ENCODE measurements at regions not wholly inside any gene's neighbourhood (a gene's known extent, or its start where the extent isn't known, plus 50 kb on each side); places are given as distances from the start of the nearest gene placed in this dataset.
"Not testable (repeated sequence)": the region's sequence is repeated elsewhere in the genome, so short reads cannot be mapped to it uniquely, and the experiment has no call there.

- intact Hi-C loops (cut with micrococcal nuclease; ENCODE audit: unreplicated experiment) = no loop called here
- no peak overlapping the region for H3K27ac ChIP-seq
- TF ChIP-seq, protein P1, sequence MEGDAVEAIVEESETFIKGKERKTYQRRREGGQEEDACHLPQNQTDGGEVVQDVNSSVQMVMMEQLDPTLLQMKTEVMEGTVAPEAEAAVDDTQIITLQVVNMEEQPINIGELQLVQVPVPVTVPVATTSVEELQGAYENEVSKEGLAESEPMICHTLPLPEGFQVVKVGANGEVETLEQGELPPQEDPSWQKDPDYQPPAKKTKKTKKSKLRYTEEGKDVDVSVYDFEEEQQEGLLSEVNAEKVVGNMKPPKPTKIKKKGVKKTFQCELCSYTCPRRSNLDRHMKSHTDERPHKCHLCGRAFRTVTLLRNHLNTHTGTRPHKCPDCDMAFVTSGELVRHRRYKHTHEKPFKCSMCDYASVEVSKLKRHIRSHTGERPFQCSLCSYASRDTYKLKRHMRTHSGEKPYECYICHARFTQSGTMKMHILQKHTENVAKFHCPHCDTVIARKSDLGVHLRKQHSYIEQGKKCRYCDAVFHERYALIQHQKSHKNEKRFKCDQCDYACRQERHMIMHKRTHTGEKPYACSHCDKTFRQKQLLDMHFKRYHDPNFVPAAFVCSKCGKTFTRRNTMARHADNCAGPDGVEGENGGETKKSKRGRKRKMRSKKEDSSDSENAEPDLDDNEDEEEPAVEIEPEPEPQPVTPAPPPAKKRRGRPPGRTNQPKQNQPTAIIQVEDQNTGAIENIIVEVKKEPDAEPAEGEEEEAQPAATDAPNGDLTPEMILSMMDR (conservative IDR thresholded peaks at IDR 0.05) = no peak
- TF ChIP-seq EZH2 (IDR thresholded peaks at IDR 0.05; ENCODE audit: low read depth) = no peak
Observed at GRCh38 chr2:176879426-176879995, 333.1 kb upstream of the HNRNPA3 start.

GRCh38 chr2:176882045-176882444 lies 330.5 kb upstream of the HNRNPA3 start:
- BruUV-seq (replicated peaks) = not testable (repeated sequence)

More at GRCh38 chr2:176879426-176879995, 333.1 kb upstream of the HNRNPA3 start:
- ChIA-PET POLR2A (ENCODE audit: unreplicated experiment) (no interaction called here), CTCF (no interaction called here)
- Histone ChIP-seq H2AFZ (no peak overlapping the region), H3K4me3 (no peak overlapping the region), H3F3A (ENCODE audit: insufficient read depth, low read depth) (no peaks in the 10 kb centered on the region; the same call in 1 of the 2 replicates), H4K20me1 (ENCODE audit: insufficient read depth) (no peaks in the 10 kb centered on the region), H3K4me1 (replicated peaks; ENCODE audit: insufficient read depth) (no peaks in the 10 kb centered on the region), H3K79me2 (ENCODE audit: low read depth) (no peaks in the 10 kb centered on the region), H3K27me3 (ENCODE audit: insufficient read depth, low read depth) (no peaks in the 10 kb centered on the region), H3K9me3 (ENCODE audit: insufficient read depth, low read depth) (no peaks in the 10 kb centered on the region), H3K9me2 (ENCODE audit: insufficient read depth) (no peaks in the 10 kb centered on the region), H3K36me3 (ENCODE audit: low read depth) (no peaks in the 10 kb centered on the region), H3K4me2 (no peak overlapping the region)
- no peak for DNase-seq
- no TSS peak for BruUV-seq (replicated peaks)

GRCh38 chr2:176885001-176885643 lies 327.5 kb upstream of the HNRNPA3 start:
- CTCF ChIA-PET = no interaction called here
- no peaks in the 10 kb centered on the region for H3K27me3 ChIP-seq (ENCODE audit: insufficient read depth, low read depth)
- no peak overlapping the region for H3K4me2 ChIP-seq
- no peak overlapping the region for H3K27ac ChIP-seq
- BruUV-seq (replicated peaks) = no TSS peak
- no peak overlapping the region for H3K4me3 ChIP-seq
- H3K9me3 ChIP-seq (ENCODE audit: insufficient read depth, low read depth) = no peaks in the 10 kb centered on the region
- H4K20me1 ChIP-seq (ENCODE audit: insufficient read depth) = no peaks in the 10 kb centered on the region
- no peak for DNase-seq
- no peak overlapping the region for H2AFZ ChIP-seq
- no peaks in the 10 kb centered on the region for H3K36me3 ChIP-seq (ENCODE audit: low read depth)
- no peaks in the 10 kb centered on the region for H3K9me2 ChIP-seq (ENCODE audit: insufficient read depth)
- H3K4me1 ChIP-seq (replicated peaks; ENCODE audit: insufficient read depth) = no peaks in the 10 kb centered on the region
- POLR2A ChIA-PET (ENCODE audit: unreplicated experiment) = no interaction called here
- no peaks in the 10 kb centered on the region for H3K79me2 ChIP-seq (ENCODE audit: low read depth)
- TF ChIP-seq, protein P1 (conservative IDR thresholded peaks at IDR 0.05) = no peak
- no peak for TF ChIP-seq EZH2 (IDR thresholded peaks at IDR 0.05; ENCODE audit: low read depth)
- no peaks in the 10 kb centered on the region; the same call in 1 of the 2 replicates for H3F3A ChIP-seq (ENCODE audit: insufficient read depth, low read depth)
- intact Hi-C loops (cut with micrococcal nuclease; ENCODE audit: unreplicated experiment) = no loop called here

More at GRCh38 chr2:176882045-176882444, 330.5 kb upstream of the HNRNPA3 start:
- intact Hi-C loops (cut with micrococcal nuclease; ENCODE audit: unreplicated experiment); H3K36me3 ChIP-seq (ENCODE audit: low read depth); H3K79me2 ChIP-seq (ENCODE audit: low read depth); H3K27me3 ChIP-seq (ENCODE audit: insufficient read depth, low read depth); H3K4me1 ChIP-seq (replicated peaks; ENCODE audit: insufficient read depth); CTCF ChIA-PET; POLR2A ChIA-PET (ENCODE audit: unreplicated experiment); H3F3A ChIP-seq (ENCODE audit: insufficient read depth, low read depth); H3K27ac ChIP-seq; H3K9me2 ChIP-seq (ENCODE audit: insufficient read depth); DNase-seq; H3K4me3 ChIP-seq; H3K4me2 ChIP-seq; H4K20me1 ChIP-seq (ENCODE audit: insufficient read depth); H2AFZ ChIP-seq; H3K9me3 ChIP-seq (ENCODE audit: insufficient read depth, low read depth): not testable (repeated sequence)

Measured in PC-9 (cell line).